Stimulated activated CD8-positive, alpha-beta memory T cell treated with anti-CD3 and anti-CD28 coated beads, Interleukin-7, amount 100 ng/mL, for 1 hour (primary cell): ENCODE measurements at regions not wholly inside any gene's neighbourhood (a gene's known extent, or its start where the extent isn't known, plus 50 kb on each side); places are given as distances from the start of the nearest gene placed in this dataset.
"Not testable (repeated sequence)": the region's sequence is repeated elsewhere in the genome, so short reads cannot be mapped to it uniquely, and the experiment has no call there.

Source experiments
- DNase-seq, 2 donors: peaks; one replicate each; pipeline ENCODE4 v3.0.0-alpha.2; 2020; ENCODE audit warnings: low read depth in 2 of 2

DNA sequence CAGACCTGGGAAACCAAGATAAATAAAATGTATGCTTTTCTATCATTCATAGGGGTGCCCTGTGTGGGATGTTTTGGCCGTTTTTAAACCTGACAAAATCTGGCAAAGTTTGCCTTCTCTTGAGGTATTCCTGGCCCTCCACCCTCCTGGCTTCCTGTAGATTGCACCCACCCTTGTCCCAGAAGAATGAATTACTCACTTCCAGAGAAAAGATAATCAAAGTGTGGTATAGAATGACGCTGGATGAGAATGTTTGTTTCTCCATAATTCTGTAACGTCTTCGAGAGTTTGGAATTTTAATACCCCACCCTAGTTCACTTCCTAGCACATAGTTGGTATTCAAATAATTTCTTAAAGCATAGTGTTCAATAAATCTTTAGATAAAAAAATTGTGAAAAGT lies 519.7 kb upstream of the PFKP start:
- DNase-seq, result no peak

DNA sequence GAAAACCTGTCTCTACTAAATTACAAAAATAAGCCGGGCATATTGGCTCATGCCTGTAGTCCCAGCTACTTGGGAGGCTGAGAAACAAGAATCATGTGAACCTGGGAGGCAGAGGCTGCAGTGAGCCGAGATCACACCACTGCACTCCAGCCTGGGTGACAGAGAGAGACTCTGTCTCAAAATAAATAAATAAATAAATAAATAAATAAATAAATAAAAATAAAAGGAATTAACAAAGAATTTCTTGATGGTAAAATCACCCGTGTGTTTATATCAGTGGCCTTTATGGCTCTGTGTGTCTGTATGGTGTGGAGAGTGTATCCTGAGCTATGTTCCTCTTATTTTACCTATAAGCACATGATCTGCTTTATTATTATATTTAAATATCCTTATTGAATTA lies 520.5 kb upstream of the PFKP start:
- not testable (repeated sequence) for DNase-seq

DNA sequence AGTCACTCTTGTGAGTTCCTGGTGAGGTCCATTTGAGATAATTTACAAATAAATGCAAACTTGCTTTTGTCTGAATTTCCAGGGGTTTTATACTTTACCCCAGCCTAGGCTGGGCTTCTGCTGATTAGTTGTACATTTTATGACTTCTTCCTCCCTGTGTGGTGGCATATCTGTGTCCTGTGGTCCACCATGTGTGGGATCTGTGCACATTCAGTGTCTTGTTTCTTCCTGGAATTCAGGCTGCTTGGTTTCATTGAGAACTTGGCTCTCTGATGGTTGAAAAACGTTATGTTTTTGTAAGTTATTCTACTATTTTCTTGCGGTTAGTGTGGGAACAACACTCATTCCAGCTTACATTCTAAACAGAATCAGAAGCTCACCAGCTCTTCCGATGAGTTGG lies 523.4 kb upstream of the PFKP start:
- DNase-seq, result no peak

DNA sequence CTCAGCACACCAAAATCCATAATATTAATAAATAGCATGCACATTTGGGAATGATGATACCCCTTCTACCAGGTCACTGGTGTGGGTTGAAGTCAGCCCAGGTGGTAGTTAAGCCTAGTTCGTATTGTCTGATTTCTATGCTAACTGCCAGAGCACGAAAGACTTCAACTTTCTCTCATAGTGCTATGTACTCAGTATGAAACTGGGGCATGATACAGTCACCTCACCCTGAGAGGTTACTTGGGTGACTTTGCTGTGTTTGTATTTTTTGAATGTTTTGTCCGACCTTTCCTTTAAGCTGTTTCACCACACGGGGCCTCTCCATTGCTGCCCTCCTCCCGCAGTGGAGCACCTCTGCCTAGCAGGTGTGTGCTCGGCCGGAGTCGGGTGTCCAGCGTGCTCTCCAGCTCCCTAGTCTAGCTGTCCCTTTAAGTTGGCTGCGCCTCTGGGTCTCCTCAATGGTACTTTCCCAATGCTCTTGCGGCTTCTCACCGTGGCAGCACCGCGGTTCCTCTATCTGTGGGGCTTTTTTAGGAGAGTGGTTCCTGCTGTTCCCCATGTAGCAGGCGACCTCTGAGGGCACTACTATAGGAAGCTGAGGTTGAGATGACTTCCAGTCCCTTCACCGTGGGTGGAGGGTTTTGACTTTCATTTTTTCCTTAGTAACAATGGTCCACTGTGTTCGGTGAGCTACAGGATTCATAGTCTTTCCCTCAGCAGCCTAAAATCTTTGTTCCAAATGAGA lies 524.0 kb upstream of the PFKP start:
- DNase-seq, result no peak

DNA sequence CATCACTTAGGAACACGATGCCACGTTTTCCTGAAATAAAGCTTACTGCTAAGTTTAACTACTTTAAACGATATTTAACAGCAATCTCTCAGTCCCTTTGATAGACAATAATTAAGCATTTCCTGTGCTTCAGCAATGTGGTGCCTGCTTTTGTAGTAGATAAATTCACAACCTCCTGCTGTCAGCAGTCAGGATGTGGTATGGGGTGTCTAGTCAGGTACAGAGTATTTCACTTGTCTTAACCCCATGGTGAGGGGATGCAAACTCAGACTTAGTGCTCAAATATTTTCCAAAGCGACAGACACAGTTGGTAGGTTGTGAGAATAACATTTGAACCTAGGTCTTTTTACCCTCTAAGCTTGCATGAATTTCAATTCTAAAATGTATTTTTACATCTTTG lies 526.2 kb upstream of the PFKP start:
- DNase-seq, result no peak

DNA sequence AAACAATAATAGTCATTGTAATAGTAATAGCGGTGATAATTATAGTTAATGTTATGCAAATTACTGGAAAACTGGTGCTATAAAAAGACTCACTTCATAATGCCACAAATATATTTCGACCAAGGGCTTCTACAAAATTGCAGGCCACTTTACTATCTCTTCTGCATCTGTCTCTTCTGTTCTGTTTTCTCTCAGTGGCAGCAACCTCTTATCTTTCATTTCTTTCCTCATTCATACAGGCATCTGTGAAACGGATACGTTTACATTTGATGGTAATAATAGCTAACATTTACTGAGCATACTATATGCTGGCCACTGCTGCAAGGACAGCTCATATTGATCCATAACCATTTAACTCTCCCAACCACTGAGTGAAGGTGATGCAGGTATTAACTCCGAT lies 537.4 kb upstream of the PFKP start:
- no peak for DNase-seq

DNA sequence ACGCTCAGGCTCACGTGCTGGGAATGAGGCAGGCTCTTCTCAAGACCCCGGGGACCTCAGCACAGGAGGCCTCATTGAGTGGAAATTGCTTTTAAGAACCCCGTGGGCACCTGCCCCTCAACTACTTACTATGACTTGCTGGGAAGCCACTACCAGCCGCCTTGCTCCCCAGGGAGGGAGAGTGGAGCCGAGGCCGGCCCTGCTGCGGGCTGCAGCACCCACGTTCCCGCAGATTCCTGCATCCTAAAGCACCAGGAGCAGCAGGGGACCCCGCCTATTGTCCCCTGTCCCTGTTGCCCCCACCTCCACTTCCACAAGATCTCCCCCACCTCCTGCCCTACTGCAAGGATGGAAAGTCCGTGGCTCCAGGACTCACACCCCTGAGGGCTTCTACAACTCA lies 541.6 kb upstream of the PFKP start:
- DNase-seq, result no peak

DNA sequence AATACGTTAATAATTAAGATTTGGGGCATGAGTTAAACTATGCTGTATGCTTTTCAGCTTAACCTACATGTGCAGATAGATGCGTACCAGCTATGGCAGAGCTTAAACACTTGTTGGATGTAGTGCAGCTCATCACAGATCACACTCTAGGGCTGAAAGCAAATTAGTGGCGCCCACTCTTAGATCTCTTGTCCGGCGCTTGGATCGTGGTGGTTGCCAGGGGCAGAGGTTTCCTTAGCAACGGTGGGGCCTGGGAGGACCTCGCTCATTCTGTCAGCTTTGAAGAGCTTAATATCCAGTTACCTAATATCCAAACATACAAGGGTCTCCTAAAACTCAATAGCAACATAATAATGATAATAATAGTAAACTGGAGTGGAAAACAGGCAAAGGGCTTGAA lies 548.2 kb upstream of the PFKP start:
- no peak for DNase-seq

DNA sequence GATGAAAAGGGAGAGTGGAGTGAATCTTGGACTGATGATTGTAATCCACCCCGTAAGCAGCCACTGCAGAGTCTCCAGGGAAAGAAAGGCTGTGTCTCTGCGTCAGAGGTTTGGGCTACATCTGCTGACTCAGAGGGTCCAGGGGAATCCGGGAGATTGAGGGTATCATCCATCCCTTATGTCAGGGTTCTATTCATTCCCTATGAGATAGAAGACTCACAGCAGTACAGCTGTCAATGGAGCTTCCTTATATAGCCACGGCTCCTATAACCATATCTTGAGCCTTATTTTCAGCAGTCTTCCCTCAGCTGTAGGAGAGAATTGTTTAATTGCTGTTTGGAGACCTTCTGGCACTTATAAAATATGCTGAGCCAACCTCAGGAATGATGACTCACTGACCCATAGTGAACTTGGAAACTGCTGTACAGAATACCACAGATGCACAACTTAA lies 558.2 kb upstream of the PFKP start:
- no peak for DNase-seq

DNA sequence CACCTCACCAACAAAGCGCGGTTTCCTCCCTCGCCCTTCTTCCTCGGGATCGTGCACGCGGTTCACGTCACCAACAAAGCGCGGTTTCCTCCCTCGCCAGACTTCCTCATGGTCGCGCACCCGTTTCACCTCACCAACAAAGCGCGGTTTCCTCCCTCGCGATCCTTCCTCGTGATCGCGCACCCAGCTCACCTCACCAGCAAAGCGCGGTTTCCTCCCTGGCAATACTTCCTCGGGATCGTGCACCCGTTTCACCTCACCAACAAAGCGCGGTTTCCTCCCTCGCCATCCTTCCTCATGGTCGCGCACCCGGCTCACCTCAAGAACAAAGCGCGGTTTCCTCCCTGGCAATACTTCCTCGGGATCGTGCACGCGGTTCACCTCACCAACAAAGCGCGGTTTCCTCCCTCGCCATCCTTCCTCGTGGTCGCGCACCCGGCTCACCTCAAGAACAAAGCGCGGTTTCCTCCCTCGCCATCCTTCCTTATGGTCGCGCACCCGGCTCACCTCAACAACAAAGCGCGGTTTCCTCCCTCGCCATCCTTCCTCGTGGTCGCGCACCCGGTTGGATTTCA lies 565.9 kb upstream of the PFKP start:
- not testable (repeated sequence) for DNase-seq

DNA sequence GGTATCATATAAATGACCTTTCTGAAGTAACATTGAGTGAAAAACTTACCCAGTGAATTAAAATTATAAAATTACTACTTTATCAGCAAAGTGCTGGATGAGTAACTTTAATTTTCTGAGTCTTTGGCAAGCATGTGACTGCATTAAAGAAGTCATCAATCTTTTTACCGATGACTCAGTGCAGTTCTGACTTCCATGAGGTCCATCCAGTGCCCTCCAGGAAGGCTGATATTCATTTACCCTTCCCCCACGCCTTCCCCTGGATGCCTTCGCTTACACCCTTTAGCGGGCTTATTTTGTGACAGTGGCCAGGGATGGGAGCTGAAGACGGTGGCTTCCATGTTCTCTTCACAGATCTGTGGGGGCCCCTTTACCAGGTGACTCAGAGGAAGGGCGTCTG lies 572.9 kb upstream of the PFKP start:
- no peak for DNase-seq

DNA sequence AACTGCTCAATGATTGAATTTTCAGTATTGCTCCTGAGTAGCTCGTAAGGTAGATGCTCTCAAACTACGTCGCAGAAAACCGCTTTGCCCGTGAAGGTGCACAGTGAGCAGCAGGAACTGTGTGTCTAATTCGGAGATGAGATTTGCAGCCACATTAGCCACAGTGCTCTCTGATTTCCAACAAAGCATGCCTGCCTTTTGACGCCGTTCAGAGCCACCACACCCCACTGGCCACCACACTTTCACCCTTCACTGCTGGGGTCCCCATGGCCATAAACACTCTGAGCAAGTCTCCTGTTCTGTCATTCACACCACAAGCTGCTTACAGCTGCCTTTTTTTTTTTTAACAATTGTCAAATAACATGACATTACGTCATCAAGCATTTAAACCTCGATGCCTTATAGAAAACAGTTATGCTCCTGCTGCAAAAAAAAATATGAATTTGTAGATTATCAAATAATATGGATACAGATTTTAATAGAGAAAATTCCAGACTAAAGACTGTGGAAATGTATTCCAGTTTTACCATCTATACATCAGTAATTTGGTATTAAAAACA lies 578.8 kb upstream of the PFKP start:
- no peak for DNase-seq

DNA sequence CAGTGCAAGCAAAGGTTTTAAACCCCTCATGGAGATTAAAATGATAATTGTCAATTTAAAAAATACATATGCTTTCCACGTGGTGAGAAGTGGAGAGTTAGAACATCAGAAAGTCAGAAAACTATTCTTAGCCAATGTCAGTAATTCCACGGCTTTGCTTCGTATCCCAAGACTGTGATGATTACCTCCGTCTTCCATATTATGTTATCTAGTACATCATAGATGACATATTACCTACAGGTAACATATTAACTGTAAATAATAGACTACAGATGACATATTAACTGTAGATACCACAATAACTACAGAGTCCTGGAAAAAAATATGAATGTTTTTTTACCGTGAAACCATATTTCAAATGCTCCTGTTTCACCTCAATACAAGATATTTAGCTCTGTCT lies 579.4 kb upstream of the PFKP start:
- no peak for DNase-seq

DNA sequence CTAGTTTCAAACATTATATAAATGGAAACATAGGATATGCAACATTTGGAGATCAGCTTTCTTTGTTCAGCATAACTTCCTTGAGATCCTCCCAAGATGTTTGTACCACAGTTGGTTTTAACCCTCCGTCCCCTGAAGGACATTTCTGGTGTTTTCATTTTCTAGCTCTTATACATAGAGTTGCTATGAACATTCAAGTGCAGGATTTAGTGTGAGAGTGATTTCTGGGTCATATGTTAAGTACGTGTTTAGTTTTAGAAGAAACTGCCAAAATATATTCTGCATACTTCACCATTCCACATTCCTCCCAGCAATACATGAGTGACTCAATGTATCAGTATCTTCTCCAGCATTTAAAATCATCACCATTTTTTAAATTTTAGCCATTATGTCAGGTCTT lies 588.7 kb upstream of the PFKP start:
- DNase-seq, result no peak

DNA sequence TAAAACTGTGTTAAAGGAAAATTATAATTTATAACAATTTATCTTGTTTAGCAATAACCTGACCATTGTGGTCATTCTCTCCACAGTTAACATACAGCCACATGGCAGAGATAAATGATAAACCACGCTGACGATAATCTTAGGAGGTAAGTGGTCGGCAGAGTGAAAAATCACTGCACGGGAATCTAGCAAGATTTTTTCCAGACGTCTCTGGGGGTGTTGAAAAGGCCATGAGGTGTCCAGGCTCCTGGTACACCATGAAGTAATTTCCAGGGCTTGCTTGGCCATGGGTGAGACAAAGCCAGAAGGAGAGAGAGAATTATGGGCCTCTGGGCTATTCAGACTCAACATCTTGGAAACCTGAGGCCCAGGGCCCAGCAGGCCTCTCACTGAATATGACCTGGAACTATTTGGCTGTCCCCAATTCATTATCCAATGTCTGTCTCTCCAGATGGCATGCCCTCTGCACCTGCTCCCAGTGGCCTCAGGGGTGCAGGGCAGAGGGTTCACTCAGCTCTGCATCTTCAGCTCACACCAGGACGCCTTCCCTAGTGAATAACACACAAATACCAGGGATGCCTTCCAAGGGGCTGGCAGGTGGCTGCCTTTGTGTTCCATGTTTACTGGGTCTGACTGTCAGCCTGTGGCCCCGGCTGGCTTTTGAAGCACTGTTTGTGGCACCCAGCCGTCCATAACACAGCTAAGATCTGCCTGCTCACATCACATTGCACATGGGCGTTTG lies 590.4 kb upstream of the PFKP start:
- no peak for DNase-seq

DNA sequence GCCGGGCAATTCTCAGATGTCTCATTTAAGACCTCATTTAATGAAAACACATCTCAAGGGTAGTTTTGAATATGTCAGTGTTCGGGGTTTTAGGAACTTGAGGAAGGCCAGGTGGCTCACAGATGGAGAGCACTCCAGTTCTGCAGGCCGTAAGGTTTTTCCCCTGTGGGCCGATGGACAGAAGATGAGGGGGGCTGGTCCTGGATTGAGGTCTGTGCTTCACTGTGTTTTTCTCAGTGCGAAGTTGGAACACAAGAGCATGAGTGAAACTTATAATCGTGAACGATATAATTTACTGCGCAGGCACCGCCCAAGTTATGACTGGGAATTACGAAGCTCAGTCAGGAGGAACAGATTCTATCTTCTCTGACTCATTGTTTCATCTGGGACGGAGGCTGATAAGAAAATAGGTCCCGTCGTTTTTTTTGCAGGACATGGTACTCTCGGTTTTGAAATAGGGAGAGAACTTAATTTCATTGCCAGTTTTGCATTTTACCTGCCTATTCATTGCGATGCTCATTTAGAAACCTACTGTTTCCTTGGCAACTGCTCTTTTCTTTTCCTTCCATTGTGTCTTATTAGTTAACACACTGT lies 591.0 kb upstream of the PFKP start:
- DNase-seq, result no peak

DNA sequence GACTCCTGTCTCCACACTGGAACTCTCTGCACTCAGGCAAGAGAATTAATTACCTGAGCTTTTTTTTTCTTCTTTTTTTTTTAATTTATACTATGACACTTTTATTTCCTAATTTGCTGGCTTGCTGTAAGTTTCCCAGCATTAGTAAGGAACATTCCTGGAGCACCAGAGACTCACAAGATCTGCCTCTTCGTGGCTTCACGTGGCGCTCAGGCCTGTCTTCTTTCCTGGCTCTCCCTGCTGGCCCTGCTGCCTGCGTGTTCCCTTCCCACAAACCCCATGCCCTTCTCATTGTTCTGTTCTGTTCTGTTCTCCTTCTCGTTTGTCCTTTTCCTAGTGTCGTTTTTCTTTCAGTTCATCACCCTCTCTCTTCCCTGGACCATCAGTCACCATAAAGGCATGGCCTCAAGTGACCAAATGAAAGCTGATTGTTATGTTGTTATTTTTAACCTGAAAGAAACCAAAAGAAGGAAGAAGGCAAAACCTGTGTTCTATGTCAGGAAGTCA lies 591.6 kb upstream of the PFKP start:
- DNase-seq, result no peak

DNA sequence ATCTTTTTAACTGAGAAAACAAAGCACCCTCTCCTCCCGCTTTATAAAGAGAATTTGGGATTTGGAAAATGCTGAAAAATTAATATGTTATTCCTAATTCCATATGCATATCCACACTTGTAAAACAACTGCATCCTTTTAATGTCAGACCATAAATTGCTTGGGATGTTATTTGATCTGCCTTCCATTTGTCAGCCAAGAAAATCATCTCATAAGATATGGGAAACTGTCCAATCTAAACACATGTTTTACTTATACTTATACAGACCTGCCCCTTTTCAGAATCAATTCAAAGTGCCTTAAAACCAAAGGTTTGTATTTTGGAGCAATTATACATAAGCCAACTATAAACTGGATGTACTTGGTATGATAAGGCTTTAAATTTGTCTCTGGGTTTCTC lies 595.5 kb upstream of the PFKP start:
- DNase-seq, result no peak

DNA sequence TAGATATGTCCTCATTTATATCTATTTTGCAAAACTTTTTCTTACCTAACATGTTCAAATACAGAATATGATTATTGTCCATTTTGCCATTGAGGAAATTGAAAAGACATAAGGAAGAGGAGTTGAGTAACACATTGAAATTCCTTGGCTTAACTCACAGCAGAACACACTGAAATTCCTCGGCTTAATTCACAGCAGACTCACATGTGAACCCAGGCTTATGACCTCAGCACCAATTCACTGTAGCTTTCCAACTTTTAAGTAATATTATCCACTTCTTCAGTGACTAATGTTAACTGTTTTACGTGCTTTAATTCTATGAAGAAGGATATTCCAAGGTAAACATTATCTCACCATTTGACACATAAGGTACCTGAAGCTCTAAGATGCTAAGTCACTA lies 597.5 kb upstream of the PFKP start:
- DNase-seq, result no peak

DNA sequence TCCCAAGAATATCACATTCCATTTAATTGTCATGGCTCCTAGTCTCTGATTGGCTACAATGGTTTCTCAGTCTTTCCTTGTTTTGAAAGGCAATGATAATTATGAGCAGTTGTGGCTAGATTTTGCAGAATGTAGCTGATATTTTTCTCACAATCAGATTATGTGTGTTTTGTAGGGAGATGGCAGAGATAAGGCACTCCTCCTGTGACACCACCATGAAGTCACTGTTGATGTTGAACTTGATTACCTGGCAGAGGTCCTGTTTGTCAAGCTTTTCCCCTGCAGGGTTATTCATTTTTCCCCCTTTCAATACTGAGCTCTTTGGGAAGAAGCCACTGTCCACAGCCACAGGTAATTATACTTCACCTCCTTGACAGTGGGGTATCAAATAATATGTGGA lies 602.9 kb upstream of the PFKP start:
- no peak for DNase-seq

DNA sequence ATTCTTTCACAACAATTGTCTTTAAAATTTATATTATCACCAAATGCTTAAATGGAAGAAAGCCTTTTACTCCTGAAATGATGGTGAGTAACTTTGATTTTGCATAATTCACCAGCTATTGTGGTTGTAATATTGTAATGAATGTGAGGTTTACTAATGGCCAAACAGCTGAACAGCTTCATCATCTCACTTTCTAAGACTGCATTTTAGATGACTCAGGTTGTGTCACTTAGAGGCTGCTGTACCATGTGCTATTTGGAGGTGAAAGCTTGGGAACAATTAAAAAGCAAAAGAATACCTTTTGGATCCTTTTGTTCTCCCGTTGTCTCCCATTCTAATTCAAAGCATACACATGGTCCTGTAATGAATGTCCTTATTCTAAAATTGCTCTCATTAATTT lies 604.0 kb upstream of the PFKP start:
- DNase-seq, result no peak

DNA sequence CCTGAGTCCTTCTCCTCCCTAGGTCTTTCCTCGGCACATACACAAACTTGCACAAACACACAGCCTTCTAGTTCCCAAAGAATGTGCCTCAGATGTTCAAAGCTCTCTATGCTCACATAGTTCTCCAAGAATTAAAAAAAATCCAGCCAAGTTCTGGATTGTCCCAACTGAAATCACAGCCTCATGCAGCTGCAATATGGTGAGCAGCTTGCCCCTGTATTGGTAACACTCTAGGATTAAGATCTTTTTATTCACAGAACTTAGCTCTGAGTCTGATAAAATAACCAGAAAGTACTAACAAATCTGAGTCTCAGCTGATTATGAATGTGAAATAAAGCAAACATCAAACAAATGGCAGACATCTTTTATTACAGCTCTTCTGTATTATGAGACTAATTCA lies 604.8 kb upstream of the PFKP start:
- no peak for DNase-seq
